ENCODE measurements at regions not wholly inside any gene's neighbourhood (a gene's known extent, or its start where the extent isn't known, plus 50 kb on each side); places are given as distances from the start of the nearest gene placed in this dataset.

GRCh38 chr4:37771771-37772170 lies 54.7 kb upstream of the PGM2 start:
- ATAC-seq (no peak), DNase-seq (no peak)
- Histone ChIP-seq H3K4me3 (no peak overlapping the region), H3K36me3 (ENCODE audit: low read depth) (no peaks in the 10 kb centered on the region), H3K9me3 (no peaks in the 10 kb centered on the region), H3K4me1 (ENCODE audit: low read depth) (no peaks in the 10 kb centered on the region)
- no peak for TF ChIP-seq CTCF (IDR thresholded peaks at IDR 0.05)
- intact Hi-C loops (cut with DNase I, micrococcal nuclease) = no loop called here

GRCh38 chr4:37770016-37770415 lies 56.5 kb upstream of the PGM2 start:
- Histone ChIP-seq H3K9me3 (no peaks in the 10 kb centered on the region), H3K4me1 (ENCODE audit: low read depth) (no peaks in the 10 kb centered on the region), H3K4me3 (no peak overlapping the region), H3K36me3 (ENCODE audit: low read depth) (no peaks in the 10 kb centered on the region)
- intact Hi-C loops (cut with DNase I, micrococcal nuclease) = no loop called here
- DNase-seq = no peak
- no peak for ATAC-seq
- TF ChIP-seq CTCF (IDR thresholded peaks at IDR 0.05) = no peak

DNA sequence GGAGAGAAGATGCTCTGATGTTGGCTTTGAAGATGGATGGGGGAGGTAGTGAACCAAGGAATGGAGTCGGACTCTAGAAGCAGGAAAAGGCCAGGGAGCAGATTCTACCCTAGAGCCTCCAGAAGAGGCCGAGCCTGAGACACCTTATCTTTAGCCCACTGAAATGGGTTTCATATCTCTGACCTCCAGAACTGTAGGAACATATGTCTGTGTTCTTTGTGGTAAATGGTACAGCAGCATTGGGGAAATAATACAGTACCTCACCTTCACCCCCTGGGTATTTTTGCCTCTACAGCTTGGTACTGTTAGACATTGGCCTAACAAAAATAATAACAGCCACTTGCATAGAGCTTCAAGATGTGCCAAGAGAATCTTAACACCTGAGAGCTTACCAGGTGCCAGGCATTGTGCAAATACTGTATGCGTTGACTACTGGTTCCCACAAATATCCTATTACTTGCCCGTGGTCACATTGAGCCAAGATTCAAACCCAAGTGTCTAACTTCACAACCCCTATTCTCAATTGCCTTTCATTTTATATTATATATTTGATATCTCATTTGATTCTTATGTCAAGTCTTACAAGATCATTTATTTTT lies 57.0 kb upstream of the PGM2 start:
- intact Hi-C loops (cut with DNase I, micrococcal nuclease) = no loop called here
- no peak for ATAC-seq
- no peak for DNase-seq
- Histone ChIP-seq H3K4me3 (no peak overlapping the region), H3K36me3 (ENCODE audit: low read depth) (no peaks in the 10 kb centered on the region), H3K9me3 (no peaks in the 10 kb centered on the region), H3K4me1 (ENCODE audit: low read depth) (no peaks in the 10 kb centered on the region)
- TF ChIP-seq CTCF (IDR thresholded peaks at IDR 0.05) = no peak

DNA sequence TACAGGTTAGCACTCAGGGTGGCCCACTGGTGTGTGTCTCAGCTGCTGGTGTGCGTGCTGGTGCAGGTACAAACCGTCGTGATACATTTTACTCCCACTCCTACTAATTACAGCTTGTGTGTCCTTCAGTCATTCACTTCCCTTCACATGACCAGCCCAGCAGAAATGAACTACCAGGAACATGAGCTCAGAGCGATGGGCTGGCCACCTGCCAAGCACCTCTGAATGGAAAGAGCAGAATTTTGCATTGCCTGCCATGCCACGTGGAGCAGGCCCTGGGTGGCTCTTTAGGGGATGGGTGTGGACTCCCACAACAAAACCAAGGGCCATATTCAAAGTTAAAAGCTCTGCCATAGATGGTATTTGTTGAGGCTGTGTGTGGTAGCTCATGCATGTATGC lies 58.9 kb upstream of the PGM2 start:
- H3K36me3 ChIP-seq (ENCODE audit: low read depth) = no peaks in the 10 kb centered on the region
- no peak for TF ChIP-seq CTCF (IDR thresholded peaks at IDR 0.05)
- H3K4me3 ChIP-seq = no peak overlapping the region
- intact Hi-C loops (cut with DNase I, micrococcal nuclease) = no loop called here
- ATAC-seq = peak; percentile 70
- H3K4me1 ChIP-seq (ENCODE audit: low read depth) = no peaks in the 10 kb centered on the region
- no peaks in the 10 kb centered on the region for H3K9me3 ChIP-seq
- DNase-seq = peak; percentile 64 to 70 (median 65)

DNA sequence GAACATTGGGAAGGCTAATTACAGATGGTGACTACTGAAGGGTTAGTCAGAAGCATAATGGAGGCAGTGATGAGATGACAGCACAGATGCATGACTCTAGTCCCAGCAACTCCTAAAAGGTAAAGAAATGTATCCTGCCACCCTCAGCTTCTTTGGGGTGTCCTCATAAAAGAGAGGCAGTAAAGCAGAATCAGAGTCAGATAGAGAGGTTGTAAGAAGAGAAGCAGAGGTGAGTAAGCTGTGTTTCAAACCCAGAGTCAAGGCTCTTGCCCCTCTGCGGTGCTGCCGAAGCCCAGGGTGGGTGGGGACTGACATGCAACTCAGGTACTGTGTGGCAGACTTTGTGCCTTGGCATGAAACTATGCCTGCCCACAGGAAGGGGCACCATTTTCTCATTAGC lies 59.5 kb upstream of the PGM2 start:
- TF ChIP-seq CTCF (IDR thresholded peaks at IDR 0.05) = no peak
- intact Hi-C loops (cut with DNase I, micrococcal nuclease) = no loop called here
- ATAC-seq (no peak), DNase-seq (no peak)
- H3K36me3 ChIP-seq (ENCODE audit: low read depth) = no peaks in the 10 kb centered on the region
- no peaks in the 10 kb centered on the region for H3K4me1 ChIP-seq (ENCODE audit: low read depth)
- H3K4me3 ChIP-seq = no peak overlapping the region
- H3K9me3 ChIP-seq = no peaks in the 10 kb centered on the region

DNA sequence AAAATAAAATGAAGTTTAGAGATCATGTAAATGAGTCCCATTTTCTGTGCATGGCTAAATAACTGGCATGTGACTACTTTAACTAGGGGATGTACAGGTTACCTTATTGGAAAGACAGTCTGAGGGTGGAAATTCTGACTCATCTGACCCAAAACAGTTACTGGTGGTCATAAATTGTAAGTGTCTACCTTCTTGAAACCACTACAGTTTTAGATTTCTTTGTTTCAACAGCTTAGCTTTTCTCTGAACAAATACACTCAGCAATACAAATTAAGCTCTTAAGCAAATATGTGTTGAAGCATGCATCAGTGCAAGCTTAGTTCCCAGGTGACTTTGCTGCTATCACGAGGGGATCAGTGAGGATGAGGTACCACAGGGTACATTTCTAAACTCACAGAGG lies 60.7 kb upstream of the PGM2 start:
- ATAC-seq = no peak
- no peak for DNase-seq
- Histone ChIP-seq H3K4me1 (ENCODE audit: low read depth) (no peaks in the 10 kb centered on the region), H3K36me3 (ENCODE audit: low read depth) (no peaks in the 10 kb centered on the region), H3K4me3 (no peak overlapping the region), H3K9me3 (no peaks in the 10 kb centered on the region)
- no peak for TF ChIP-seq CTCF (IDR thresholded peaks at IDR 0.05)
- intact Hi-C loops (cut with DNase I, micrococcal nuclease) = no loop called here

Data from mucosa of descending colon (tissue), 3 donors.